ENCODE measurements at regions not wholly inside any gene's neighbourhood (a gene's known extent, or its start where the extent isn't known, plus 50 kb on each side); places are given as distances from the start of the nearest gene placed in this dataset.

DNA sequence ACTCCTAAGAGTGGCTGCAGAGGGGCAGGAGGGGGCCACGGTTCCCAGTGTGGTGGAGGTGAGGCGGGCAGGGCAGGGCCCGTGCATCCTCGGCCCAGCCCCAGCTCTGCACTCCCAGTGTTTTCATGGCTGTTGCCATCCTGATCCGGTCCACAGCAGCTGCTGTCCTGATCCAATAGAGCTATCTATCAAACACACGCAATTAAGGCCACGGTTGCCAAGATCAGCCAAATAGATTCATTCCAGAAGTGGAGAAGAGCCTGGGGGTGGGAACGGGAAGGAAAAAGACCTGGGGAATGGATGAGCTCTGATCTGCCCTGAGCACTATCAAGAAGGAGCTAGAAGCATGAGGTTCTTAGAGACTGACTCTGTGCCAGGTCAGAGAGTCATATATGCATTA, 160.9 kb upstream of the SYT13 start:
- TF ChIP-seq, protein P1, sequence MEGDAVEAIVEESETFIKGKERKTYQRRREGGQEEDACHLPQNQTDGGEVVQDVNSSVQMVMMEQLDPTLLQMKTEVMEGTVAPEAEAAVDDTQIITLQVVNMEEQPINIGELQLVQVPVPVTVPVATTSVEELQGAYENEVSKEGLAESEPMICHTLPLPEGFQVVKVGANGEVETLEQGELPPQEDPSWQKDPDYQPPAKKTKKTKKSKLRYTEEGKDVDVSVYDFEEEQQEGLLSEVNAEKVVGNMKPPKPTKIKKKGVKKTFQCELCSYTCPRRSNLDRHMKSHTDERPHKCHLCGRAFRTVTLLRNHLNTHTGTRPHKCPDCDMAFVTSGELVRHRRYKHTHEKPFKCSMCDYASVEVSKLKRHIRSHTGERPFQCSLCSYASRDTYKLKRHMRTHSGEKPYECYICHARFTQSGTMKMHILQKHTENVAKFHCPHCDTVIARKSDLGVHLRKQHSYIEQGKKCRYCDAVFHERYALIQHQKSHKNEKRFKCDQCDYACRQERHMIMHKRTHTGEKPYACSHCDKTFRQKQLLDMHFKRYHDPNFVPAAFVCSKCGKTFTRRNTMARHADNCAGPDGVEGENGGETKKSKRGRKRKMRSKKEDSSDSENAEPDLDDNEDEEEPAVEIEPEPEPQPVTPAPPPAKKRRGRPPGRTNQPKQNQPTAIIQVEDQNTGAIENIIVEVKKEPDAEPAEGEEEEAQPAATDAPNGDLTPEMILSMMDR (IDR thresholded peaks at IDR 0.05), result no peak
- TF ChIP-seq POLR2A (IDR thresholded peaks at IDR 0.05), result no peak
